Thyroid gland (tissue), 4 donors: ENCODE measurements at regions not wholly inside any gene's neighbourhood (a gene's known extent, or its start where the extent isn't known, plus 50 kb on each side); places are given as distances from the start of the nearest gene placed in this dataset.

Experiments
- POLR2A ChIP-seq, 2 donors: fragments of 450-650 bp; IDR thresholded peaks; one replicate each; pipeline ENCODE4 v1.6.1; 2017; ENCODE audit warnings: antibody characterized with exemption in 2 of 2, mild to moderate bottlenecking in 2 of 2, moderate library complexity in 1 of 2
- TF ChIP-seq, protein P1 (sequence below), 6 experiments: fragments of 200-600 bp in 3 of 6; fragments of 450-650 bp in 3 of 6; sonication (generic) in 3 of 6; IDR thresholded peaks; one replicate each; pipeline ENCODE4 v1.5.1; 2016 to 2019; ENCODE audit warnings: antibody characterized with exemption in 6 of 6, mild to moderate bottlenecking in 2 of 6, inconsistent platforms in 1 of 6, moderate library complexity in 1 of 6

DNA sequence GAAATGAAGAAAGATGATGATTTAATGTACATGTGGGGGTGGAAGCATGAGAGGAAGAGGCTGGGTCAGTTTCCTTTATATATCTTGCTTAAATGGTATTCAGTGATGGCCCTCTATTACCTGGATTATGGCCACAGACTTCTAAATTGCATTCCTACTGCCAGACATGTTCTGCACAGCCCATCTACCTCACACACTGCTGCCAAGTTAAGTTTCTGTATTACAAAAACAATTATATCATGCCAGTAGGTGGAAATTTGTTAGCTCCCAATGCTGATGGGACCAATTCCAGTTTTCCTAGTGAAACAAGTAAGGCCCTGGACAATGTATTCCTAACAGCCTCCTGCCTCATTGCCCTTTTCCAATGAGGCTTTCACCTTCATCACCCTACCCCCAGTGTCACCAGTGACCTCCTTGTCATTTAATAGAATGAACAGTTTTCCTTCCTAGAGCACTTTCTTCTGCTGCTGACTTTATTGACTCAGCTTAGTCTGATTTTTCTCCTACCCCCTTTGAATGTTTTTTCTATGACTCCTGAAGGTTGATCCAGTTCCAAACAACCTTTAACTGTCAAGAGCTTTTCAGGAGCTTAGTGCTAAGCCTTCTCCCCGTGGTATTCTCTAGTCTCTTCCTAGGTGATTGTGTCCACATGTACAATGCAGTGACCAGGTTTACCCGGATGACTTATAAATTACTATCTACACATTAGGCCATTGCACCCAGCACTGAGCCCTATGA, 316.6 kb upstream of the ANKRD30A start:
- TF ChIP-seq, protein P1, sequence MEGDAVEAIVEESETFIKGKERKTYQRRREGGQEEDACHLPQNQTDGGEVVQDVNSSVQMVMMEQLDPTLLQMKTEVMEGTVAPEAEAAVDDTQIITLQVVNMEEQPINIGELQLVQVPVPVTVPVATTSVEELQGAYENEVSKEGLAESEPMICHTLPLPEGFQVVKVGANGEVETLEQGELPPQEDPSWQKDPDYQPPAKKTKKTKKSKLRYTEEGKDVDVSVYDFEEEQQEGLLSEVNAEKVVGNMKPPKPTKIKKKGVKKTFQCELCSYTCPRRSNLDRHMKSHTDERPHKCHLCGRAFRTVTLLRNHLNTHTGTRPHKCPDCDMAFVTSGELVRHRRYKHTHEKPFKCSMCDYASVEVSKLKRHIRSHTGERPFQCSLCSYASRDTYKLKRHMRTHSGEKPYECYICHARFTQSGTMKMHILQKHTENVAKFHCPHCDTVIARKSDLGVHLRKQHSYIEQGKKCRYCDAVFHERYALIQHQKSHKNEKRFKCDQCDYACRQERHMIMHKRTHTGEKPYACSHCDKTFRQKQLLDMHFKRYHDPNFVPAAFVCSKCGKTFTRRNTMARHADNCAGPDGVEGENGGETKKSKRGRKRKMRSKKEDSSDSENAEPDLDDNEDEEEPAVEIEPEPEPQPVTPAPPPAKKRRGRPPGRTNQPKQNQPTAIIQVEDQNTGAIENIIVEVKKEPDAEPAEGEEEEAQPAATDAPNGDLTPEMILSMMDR (IDR thresholded peaks at IDR 0.05), result no peak
- no peak for TF ChIP-seq POLR2A (IDR thresholded peaks at IDR 0.05)
